ENCODE measurements at regions not wholly inside any gene's neighbourhood (a gene's known extent, or its start where the extent isn't known, plus 50 kb on each side); places are given as distances from the start of the nearest gene placed in this dataset.

DNA sequence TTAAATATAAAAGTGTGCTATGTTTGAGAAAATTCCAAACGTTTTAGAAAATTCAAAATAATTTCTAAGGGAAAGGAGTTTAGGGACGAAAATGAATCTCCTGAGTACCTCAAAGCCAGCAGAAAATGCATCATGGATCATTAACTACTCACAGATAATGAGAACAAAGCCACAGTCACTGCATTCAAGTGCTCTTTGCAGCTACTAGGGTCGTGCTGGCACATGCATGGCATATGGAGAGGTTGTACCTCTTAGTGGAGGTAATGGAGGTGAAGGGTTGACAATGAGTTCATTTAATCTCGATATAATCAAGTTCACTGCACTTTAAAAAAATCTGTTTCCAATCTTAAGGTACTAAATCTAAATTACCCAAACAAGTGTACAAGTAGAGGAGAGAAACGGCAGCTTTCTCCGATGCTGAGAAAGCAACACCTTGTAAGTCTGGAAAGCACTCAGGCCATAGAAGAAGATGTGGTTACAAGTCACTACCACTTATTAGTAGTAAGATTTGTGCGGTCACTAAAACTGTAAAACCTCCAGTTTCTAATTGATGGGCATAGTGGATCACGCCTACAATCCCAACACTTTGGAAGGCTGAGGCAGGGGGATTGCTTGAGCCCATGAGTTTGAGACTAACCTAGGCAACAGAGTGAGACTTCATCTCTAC is 261.1 kb upstream of the ANO3 start:
- Histone ChIP-seq H3K9me3 (ENCODE audit: control insufficient read depth in 4 of 4, insufficient read depth in 3 of 4, low read length in 3 of 4) (no peaks in the 10 kb centered on the region), H3K9ac (ENCODE audit: insufficient read depth in 1 of 2, low read length in 2 of 2) (no peak overlapping the region), H3K4me1 (ENCODE audit: control insufficient read depth in 5 of 5, insufficient read depth in 5 of 5, low read length in 5 of 5) (no peaks in the 10 kb centered on the region), H3K4me3 (no peak overlapping the region), H3K36me3 (ENCODE audit: control insufficient read depth in 4 of 4, insufficient read depth in 4 of 4, low read length in 4 of 4) (no peaks in the 10 kb centered on the region), H3K27me3 (ENCODE audit: control insufficient read depth in 3 of 3, insufficient read depth in 3 of 3, low read length in 2 of 3) (no peaks in the 10 kb centered on the region), H3K27ac (ENCODE audit: low read depth in 1 of 2, low read length in 1 of 2) (no peak overlapping the region)
- ATAC-seq (ENCODE audit: insufficient read depth, low FRiP score), result no peak
- WGBS, 2 donors, result 71 to 77% methylated on average over 8 of the region's 8 CpGs
- TF ChIP-seq, protein P1, sequence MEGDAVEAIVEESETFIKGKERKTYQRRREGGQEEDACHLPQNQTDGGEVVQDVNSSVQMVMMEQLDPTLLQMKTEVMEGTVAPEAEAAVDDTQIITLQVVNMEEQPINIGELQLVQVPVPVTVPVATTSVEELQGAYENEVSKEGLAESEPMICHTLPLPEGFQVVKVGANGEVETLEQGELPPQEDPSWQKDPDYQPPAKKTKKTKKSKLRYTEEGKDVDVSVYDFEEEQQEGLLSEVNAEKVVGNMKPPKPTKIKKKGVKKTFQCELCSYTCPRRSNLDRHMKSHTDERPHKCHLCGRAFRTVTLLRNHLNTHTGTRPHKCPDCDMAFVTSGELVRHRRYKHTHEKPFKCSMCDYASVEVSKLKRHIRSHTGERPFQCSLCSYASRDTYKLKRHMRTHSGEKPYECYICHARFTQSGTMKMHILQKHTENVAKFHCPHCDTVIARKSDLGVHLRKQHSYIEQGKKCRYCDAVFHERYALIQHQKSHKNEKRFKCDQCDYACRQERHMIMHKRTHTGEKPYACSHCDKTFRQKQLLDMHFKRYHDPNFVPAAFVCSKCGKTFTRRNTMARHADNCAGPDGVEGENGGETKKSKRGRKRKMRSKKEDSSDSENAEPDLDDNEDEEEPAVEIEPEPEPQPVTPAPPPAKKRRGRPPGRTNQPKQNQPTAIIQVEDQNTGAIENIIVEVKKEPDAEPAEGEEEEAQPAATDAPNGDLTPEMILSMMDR (IDR thresholded peaks at IDR 0.05; ENCODE audit: control extremely low read depth, extremely low read depth), result no peak
- DNase-seq, result no peak

DNA sequence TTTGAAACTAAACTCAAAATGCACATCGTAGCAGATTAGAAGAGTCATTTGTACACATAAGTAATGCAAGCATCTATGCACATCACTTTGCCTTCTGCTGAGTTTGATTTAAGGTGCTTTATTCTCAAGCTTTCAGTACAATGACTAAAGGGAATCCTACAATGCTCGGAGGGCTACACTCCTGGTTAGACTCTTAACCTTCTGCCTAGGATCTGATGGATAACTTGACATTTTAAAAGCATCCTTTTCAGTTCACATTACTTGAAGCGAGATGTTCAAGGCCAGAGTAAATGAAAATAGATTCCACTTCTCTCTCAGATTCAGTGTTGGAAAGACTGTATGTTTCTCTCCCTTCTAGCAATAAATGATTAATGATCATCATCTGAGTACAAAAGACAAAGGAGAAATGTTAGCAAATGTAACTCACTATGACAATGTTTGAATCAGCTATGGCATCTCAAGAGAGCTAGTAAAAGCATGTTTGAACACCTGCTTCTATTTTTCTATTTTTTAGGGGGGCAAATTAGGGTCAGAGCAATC is 259.2 kb upstream of the ANO3 start:
- ATAC-seq (ENCODE audit: insufficient read depth, low FRiP score) (no peak), DNase-seq (no peak)
- Histone ChIP-seq H3K4me1 (ENCODE audit: control insufficient read depth in 5 of 5, insufficient read depth in 5 of 5, low read length in 5 of 5) (no peaks in the 10 kb centered on the region), H3K4me3 (no peak overlapping the region), H3K27ac (ENCODE audit: low read depth in 1 of 2, low read length in 1 of 2) (no peak overlapping the region), H3K9ac (ENCODE audit: insufficient read depth in 1 of 2, low read length in 2 of 2) (no peak overlapping the region), H3K9me3 (ENCODE audit: control insufficient read depth in 4 of 4, insufficient read depth in 3 of 4, low read length in 3 of 4) (no peaks in the 10 kb centered on the region), H3K27me3 (ENCODE audit: control insufficient read depth in 3 of 3, insufficient read depth in 3 of 3, low read length in 2 of 3) (no peaks in the 10 kb centered on the region), H3K36me3 (ENCODE audit: control insufficient read depth in 4 of 4, insufficient read depth in 4 of 4, low read length in 4 of 4) (no peaks in the 10 kb centered on the region)
- TF ChIP-seq, protein P1 (IDR thresholded peaks at IDR 0.05; ENCODE audit: control extremely low read depth, extremely low read depth), result no peak
- WGBS, 2 donors, result 87 to 91% methylated on average over 3 of the region's 3 CpGs

DNA sequence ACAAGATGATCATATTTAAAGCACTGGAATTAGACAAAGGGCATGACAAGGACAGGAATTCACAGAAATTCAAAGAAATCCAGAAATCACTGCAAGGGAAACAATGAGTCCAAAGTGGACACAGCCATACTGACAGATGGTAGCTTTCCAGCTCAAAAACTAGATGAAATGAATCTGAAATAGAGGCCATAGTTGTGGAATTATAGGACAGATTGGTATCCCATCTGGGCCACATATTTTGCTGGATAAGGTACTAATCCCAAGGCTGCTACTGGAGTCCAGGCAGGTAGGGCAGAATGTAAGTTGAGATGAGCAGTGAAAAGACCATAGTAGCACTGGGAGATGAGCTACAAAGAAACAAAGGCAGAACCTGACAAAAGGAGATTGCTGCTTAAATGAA is 258.3 kb upstream of the ANO3 start:
- TF ChIP-seq, protein P1 (IDR thresholded peaks at IDR 0.05; ENCODE audit: control extremely low read depth, extremely low read depth), result no peak
- no peak overlapping the region for H3K4me3 ChIP-seq
- ATAC-seq (ENCODE audit: insufficient read depth, low FRiP score) (no peak), DNase-seq (no peak)
- no peaks in the 10 kb centered on the region for H3K27me3 ChIP-seq (ENCODE audit: control insufficient read depth in 3 of 3, insufficient read depth in 3 of 3, low read length in 2 of 3)
- H3K36me3 ChIP-seq (ENCODE audit: control insufficient read depth in 4 of 4, insufficient read depth in 4 of 4, low read length in 4 of 4), result no peaks in the 10 kb centered on the region
- no peaks in the 10 kb centered on the region for H3K9me3 ChIP-seq (ENCODE audit: control insufficient read depth in 4 of 4, insufficient read depth in 3 of 4, low read length in 3 of 4)
- H3K4me1 ChIP-seq (ENCODE audit: control insufficient read depth in 5 of 5, insufficient read depth in 5 of 5, low read length in 5 of 5), result no peaks in the 10 kb centered on the region
- H3K27ac ChIP-seq (ENCODE audit: low read depth in 1 of 2, low read length in 1 of 2), result no peak overlapping the region
- no peak overlapping the region for H3K9ac ChIP-seq (ENCODE audit: insufficient read depth in 1 of 2, low read length in 2 of 2)
